ENCODE measurements at regions not wholly inside any gene's neighbourhood (a gene's known extent, or its start where the extent isn't known, plus 50 kb on each side); places are given as distances from the start of the nearest gene placed in this dataset.

GRCh38 chr2:3107567-3107966 is 270.1 kb downstream of the EIPR1 start:
- TF ChIP-seq CTCF (IDR thresholded peaks at IDR 0.05; ENCODE audit: low read length) (no peak), EZH2phosphoT487 (IDR thresholded peaks at IDR 0.05; ENCODE audit: low read length) (no peak), EZH2 (optimal IDR thresholded peaks at IDR 0.05; ENCODE audit: low read depth, low read length) (no peak)

Data from MM.1S (cell line).